RCC 7860 (cell line): ENCODE measurements at regions not wholly inside any gene's neighbourhood (a gene's known extent, or its start where the extent isn't known, plus 50 kb on each side); places are given as distances from the start of the nearest gene placed in this dataset.
A peak's percentile ranks its signal among the peaks of the same experiment; 100 is the strongest.
"Not testable (repeated sequence)": the region's sequence is repeated elsewhere in the genome, so short reads cannot be mapped to it uniquely, and the experiment has no call there.

Source experiments
- DNase-seq: peaks from one replicate; pipeline ENCODE4 v3.0.0-alpha.2; 2015; ENCODE audit warnings: low spot score
- FAIRE-seq: peaks from 2 replicates; lab custom pipeline; 2012; peaks lifted over from hg19 to GRCh38; lab: Jason Lieb, UNC

- no peak for FAIRE-seq
- DNase-seq = no peak
Observed at GRCh38 chr9:108766626-108767161, 89.1 kb downstream of the ACTL7B start.

GRCh38 chr9:108765265-108765664 is 90.5 kb downstream of the ACTL7B start:
- FAIRE-seq (no peak), DNase-seq (no peak)

GRCh38 chr9:108762348-108763055 is 93.3 kb downstream of the ACTL7B start:
- FAIRE-seq = no peak
- no peak for DNase-seq

- FAIRE-seq (no peak), DNase-seq (peak; percentile 36)
Observed at GRCh38 chr9:108761655-108762347, 94.0 kb downstream of the ACTL7B start.

- FAIRE-seq (no peak), DNase-seq (no peak)
Observed at GRCh38 chr9:108760841-108761240, 94.9 kb downstream of the ACTL7B start.

GRCh38 chr9:108759835-108760234 is 96.0 kb downstream of the ACTL7B start:
- DNase-seq = no peak
- FAIRE-seq = no peak

DNA sequence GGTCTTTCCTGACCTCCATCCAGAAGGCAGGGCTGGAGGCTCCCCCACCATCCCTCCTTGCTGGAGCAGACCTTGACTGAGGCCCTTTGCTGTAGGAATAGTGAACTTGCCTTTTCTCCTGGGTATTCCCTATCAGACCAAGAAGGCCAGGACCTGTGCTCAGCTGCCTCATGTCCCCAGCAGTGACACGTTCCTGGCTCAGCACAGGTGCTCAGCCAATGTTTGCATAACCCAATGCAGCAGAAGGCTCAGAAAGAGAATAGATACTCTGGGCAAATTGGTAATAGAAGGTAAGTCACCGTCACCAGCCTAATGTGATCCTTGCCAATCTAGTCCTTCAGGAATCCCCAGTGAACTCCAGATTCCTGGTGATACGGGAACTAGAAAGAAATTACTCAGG is 96.4 kb downstream of the ACTL7B start:
- no peak for FAIRE-seq
- no peak for DNase-seq

DNA sequence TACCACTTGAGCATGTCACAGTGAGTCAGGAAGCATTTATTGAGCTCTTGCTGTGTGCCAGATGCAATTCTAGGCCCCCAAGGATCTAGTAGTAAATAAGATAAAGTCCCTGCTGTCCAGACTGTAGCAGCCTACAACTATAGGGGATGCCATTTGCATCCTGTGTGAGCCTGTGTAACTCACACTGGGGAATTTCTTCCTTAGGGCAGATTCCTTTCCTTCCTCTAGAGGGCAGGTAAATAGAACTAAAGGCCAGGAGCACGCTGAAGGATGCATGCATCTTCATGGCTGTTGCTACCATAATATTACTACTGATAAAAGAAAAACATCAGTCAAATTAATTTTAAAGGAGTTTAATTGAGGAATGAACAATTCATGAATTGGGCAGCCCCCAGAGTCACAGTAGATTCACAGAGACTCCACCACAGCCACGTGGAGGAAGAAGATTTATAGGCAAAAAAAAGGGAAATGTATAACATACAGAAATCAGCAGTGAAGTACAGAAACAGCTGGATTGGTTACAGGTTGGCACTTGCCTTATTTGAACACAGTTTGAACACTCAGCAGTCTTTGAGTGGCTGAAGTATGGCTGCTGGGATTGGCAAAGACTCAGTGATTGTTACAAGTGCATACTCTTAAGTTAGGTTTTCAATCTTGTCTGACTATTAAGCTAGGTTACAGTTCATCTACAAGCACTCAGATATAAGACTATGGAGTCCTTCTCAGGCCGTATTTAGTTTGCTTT is 98.9 kb downstream of the ACTL7B start:
- DNase-seq (no peak), FAIRE-seq (no peak)

- DNase-seq = no peak
- FAIRE-seq = no peak
Observed at GRCh38 chr9:108755979-108756378, 99.8 kb downstream of the ACTL7B start.

DNA sequence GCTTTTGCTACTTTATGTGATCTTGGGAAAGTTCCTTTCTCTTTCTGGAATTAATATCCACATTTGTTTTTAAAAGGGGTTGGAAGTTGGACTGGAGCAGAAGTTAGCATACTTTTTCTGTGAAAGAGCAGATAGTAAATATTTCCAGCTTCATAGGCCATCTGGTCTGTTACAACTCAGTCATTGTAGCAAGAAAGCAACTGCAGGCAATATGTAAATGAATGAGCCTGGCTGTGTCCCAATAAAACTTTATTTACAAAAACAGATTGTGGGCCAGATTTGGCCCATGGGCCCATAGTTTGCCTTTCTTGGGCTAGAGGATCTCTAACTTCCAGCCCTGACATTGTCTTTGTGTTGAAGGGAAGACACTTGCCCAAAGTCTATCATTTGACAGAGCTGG is 104.4 kb downstream of the ACTL7B start:
- FAIRE-seq = no peak
- no peak for DNase-seq

DNA sequence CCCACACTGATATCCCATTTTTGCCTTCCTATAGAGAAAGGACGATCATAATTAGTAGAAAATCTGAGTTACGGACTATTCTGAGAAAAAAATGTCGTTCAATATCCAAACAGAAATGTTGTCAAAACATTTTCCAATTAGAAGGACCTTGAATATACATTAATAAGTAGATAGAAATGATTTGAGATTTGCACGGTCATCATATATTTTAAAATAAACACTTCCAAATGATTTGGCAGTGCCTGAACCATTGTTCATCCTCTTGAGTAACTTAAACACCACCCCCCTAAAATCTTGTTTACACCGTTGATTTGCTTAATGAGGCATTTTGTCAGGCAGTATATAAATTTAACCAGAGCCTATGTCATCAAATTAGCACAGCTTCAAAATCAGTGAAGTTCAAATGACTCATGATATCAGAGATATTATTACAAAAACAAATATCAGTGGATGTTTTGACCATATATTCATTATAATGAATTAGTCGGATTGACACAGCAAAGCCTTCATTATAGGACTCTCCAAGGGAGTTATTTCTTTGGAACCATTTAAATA is 105.0 kb downstream of the ACTL7B start:
- FAIRE-seq (no peak), DNase-seq (no peak)

GRCh38 chr9:108748776-108749175 is 107.0 kb downstream of the ACTL7B start:
- FAIRE-seq (no peak), DNase-seq (no peak)

DNA sequence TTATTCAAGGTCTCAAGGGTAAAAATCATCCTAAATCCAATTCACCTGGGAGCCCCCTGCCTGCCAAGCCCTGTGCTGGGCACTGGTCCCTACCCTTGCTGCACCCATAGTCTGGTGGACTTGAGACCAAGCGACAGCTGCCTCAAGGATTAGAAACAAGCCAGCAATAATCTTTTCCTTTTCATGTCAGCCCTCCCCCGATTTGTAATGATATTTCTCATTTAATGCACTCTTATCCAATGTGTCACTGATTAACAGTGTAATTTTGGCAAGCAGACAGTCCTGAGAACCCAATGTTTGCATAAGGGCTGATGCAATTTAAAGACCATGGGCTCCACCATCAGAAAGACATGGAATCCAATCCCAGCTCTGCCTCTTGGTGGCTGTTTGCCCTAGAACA is 108.9 kb downstream of the ACTL7B start:
- no peak for DNase-seq
- FAIRE-seq = no peak

DNA sequence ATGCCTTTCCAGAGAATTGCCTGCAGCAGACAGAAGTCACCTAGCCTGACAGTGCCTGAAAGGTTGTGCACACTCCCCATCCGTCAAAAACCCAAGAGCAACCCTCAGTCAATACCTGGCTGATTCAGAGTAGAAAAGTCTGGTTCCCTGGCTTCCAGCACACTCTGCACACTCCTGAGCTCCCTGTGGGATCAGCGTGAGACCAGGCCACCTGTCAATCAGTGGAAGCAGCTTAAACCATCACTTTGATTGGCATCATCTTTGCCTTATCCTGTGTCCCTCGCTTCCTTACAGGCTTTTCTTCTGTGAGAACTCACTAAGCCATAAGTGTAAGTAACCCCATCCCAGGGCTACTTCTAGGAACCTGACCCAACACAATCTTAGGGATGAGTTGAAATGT is 109.8 kb downstream of the ACTL7B start:
- DNase-seq (no peak), FAIRE-seq (no peak)

GRCh38 chr9:108744641-108745040 is 111.1 kb downstream of the ACTL7B start:
- FAIRE-seq = no peak
- DNase-seq = no peak

GRCh38 chr9:108743901-108744371 is 111.8 kb downstream of the ACTL7B start:
- FAIRE-seq (no peak), DNase-seq (peak; percentile 52)

DNA sequence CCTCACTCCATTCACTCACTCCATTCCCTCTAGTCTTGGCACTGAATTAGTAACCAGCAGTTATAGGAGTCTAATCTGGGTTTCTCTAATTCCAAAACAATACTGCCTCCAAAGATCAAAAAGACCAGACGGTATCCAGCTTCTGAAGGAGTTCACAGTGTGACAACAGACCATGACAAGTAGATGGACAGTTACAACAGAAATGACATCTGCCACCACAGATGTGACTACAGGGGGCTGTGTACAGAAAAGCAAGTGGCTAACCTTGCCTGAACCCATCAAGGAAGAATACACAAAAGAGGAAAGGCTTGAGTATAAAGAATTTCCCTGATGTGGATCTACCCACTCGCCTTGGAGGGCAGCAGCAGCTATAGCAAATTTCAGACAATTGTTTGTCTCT is 112.4 kb downstream of the ACTL7B start:
- DNase-seq (no peak), FAIRE-seq (no peak)

- DNase-seq (no peak), FAIRE-seq (no peak)
Observed at GRCh38 chr9:108742191-108742590, 113.6 kb downstream of the ACTL7B start.

DNA sequence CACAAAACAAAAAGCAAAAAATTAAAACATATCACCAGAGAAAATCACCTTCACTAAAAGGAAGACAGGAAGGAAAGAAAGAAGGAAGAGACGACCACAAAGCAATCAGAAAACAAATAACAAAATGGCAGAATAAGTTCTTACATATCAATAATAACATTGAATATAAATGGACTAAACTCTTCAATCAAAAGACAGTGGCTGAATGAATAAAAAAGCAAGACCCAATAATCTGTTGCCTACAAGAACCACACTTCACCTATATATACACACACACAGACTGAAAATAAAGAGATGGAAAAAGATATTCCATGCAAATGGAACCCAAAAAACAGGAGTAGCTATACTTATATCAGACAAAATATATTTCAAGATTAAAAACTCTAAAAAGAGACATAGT is 124.5 kb downstream of the ACTL7B start:
- DNase-seq, FAIRE-seq: not testable (repeated sequence)

GRCh38 chr9:108727580-108728111 is 128.1 kb downstream of the ACTL7B start:
- no peak for FAIRE-seq
- no peak for DNase-seq

GRCh38 chr9:108724652-108725051 is 131.1 kb downstream of the ACTL7B start:
- DNase-seq (no peak), FAIRE-seq (no peak)
